ENCODE measurements at regions not wholly inside any gene's neighbourhood (a gene's known extent, or its start where the extent isn't known, plus 50 kb on each side); places are given as distances from the start of the nearest gene placed in this dataset.

GRCh38 chr17:79261355-79262072 is 186.9 kb downstream of the ENGASE start:
- Mint-ChIP-seq H3K36me3 (no peaks in the 10 kb centered on the region), H3K27ac (no peak overlapping the region), H3K9me3 (ENCODE audit: low read depth) (no peaks in the 10 kb centered on the region), H3K4me3 (no peak overlapping the region), H3K27me3 (no peaks in the 10 kb centered on the region), H3K4me1 (no peaks in the 10 kb centered on the region)
- ATAC-seq, result no peak
- no peak for DNase-seq
- CTCF ChIA-PET, result no interaction called here

- no peak overlapping the region for H3K27ac Mint-ChIP-seq
- no peaks in the 10 kb centered on the region for H3K4me1 Mint-ChIP-seq
- no peaks in the 10 kb centered on the region for H3K9me3 Mint-ChIP-seq (ENCODE audit: low read depth)
- no peaks in the 10 kb centered on the region for H3K36me3 Mint-ChIP-seq
- DNase-seq (no peak), ATAC-seq (no peak)
- CTCF ChIA-PET, result no interaction called here
- no peak overlapping the region for H3K4me3 Mint-ChIP-seq
- H3K27me3 Mint-ChIP-seq, result no peaks in the 10 kb centered on the region
Measured at GRCh38 chr17:79258843-79259242, 184.2 kb downstream of the ENGASE start.

- no peaks in the 10 kb centered on the region for H3K4me1 Mint-ChIP-seq
- CTCF ChIA-PET, result no interaction called here
- no peaks in the 10 kb centered on the region for H3K9me3 Mint-ChIP-seq (ENCODE audit: low read depth)
- no peak for DNase-seq
- peaks cover 3% of the 10 kb centered on the region for H3K27me3 Mint-ChIP-seq
- ATAC-seq, result no peak
- no peak overlapping the region for H3K4me3 Mint-ChIP-seq
- no peaks in the 10 kb centered on the region for H3K36me3 Mint-ChIP-seq
- no peak overlapping the region for H3K27ac Mint-ChIP-seq
Measured at GRCh38 chr17:79258041-79258440, 183.4 kb downstream of the ENGASE start.

- no peaks in the 10 kb centered on the region for H3K9me3 Mint-ChIP-seq (ENCODE audit: low read depth)
- CTCF ChIA-PET, result no interaction called here
- no peaks in the 10 kb centered on the region for H3K4me1 Mint-ChIP-seq
- ATAC-seq, result no peak
- DNase-seq, result no peak
- no peaks in the 10 kb centered on the region for H3K36me3 Mint-ChIP-seq
- H3K4me3 Mint-ChIP-seq, result no peak overlapping the region
- H3K27me3 Mint-ChIP-seq, result peaks cover 6% of the 10 kb centered on the region
- H3K27ac Mint-ChIP-seq, result no peak overlapping the region
Measured at GRCh38 chr17:79255926-79256585, 181.4 kb downstream of the ENGASE start.

- DNase-seq (no peak), ATAC-seq (no peak)
- no peaks in the 10 kb centered on the region for H3K4me1 Mint-ChIP-seq
- H3K4me3 Mint-ChIP-seq, result no peak overlapping the region
- H3K9me3 Mint-ChIP-seq (ENCODE audit: low read depth), result no peaks in the 10 kb centered on the region
- CTCF ChIA-PET, result no interaction called here
- H3K27me3 Mint-ChIP-seq, result peaks cover 6% of the 10 kb centered on the region
- no peaks in the 10 kb centered on the region for H3K36me3 Mint-ChIP-seq
- H3K27ac Mint-ChIP-seq, result no peak overlapping the region
Measured at GRCh38 chr17:79255456-79255855, 180.8 kb downstream of the ENGASE start.

DNA sequence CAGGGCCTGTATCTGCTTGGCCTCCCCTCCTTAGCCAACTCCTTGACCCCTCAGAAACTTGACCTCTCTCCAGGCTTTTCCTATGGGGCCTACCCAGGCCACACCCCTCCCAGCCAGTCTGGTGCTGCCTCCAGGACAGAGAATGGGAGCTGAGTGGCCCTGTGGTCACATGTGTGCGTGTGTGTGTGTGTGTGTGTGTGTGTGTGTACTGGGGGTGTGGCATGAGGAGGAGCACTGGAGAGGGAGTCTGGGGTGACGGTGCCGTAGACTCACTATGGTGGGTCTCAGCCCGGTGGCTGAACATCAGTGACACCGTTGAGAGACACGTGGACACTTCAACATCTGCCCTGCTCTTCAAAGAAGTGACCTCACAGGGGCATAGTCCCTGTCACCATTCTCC is 180.4 kb downstream of the ENGASE start:
- Mint-ChIP-seq H3K27ac (no peak overlapping the region), H3K4me1 (no peaks in the 10 kb centered on the region), H3K4me3 (no peak overlapping the region), H3K36me3 (no peaks in the 10 kb centered on the region), H3K27me3 (peaks cover 6% of the 10 kb centered on the region), H3K9me3 (ENCODE audit: low read depth) (no peaks in the 10 kb centered on the region)
- no peak for ATAC-seq
- CTCF ChIA-PET, result no interaction called here
- no peak for DNase-seq

DNA sequence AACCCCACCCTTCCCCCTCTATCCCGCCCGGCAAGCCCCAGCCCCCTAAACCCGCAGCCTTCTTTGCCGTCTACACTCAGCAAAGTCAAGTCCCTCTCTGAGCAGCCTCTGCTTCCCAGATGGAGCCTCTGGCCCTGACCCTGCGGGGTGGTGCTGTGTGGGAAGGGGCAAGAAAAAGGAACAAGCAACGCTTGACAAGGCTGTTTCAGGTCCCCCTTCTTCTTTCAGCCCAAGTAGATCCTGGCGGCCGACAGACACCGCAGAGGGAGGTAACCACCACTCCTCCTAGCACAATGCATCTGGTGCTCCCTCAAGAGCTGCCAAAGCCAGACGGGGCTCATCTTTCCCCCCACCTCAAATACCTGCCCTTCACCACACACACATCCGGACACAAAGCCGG is 178.3 kb downstream of the ENGASE start:
- no peak overlapping the region for H3K4me3 Mint-ChIP-seq
- CTCF ChIA-PET, result no interaction called here
- H3K4me1 Mint-ChIP-seq, result no peaks in the 10 kb centered on the region
- H3K27ac Mint-ChIP-seq, result no peak overlapping the region
- DNase-seq (no peak), ATAC-seq (no peak)
- H3K9me3 Mint-ChIP-seq (ENCODE audit: low read depth), result no peaks in the 10 kb centered on the region
- H3K27me3 Mint-ChIP-seq, result peaks cover 12% of the 10 kb centered on the region
- no peaks in the 10 kb centered on the region for H3K36me3 Mint-ChIP-seq

DNA sequence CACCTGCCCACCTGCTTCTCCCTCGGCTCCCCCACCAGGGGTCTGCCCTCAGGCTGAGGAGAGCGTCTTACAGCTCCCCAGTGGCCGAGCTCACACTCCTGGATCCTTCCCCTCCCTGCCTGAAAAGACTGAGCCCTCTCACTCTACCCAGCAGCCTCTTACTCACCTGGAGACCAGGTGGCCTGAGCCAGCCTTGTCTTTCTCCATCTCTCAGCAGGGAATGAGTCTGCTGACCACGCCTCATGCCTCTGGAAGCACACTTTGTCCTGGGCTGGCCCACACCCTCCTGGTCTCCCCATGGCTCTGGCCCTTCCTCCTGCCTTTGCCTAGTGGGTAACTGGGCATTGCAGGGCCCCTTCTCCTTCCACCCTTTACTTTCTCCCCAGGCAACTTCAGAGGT is 177.2 kb downstream of the ENGASE start:
- Mint-ChIP-seq H3K4me3 (no peak overlapping the region), H3K36me3 (no peaks in the 10 kb centered on the region), H3K27ac (no peak overlapping the region), H3K4me1 (no peaks in the 10 kb centered on the region), H3K9me3 (ENCODE audit: low read depth) (no peaks in the 10 kb centered on the region), H3K27me3 (peaks cover 12% of the 10 kb centered on the region)
- ATAC-seq (no peak), DNase-seq (no peak)
- CTCF ChIA-PET, result no interaction called here

DNA sequence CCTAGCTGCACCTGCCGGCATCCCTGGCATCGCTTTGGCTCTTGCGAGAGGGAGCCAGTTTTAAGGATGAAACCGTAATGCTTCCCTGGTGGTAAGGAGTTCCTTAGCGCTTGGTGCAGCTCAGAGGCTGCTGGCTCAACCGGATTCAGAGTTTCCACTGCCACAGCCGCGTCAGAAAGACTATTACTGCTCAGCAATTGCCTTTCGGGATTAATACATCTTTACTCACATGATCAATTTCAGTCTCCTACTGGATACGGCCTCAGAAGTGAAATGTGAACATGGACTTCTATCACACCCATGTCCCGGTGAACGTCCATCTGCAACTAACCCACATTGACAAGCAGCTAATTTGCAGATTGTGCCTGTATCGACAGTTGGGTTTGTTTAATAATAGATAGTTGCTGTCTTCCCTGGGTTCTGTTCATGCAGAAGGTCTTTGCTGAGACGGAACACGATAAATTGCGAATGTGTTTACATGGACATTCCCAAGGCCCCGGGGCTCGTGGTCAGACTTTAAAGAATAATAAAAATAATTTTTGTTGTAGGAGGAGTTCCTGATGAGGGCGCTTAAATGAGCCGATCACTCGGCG is 175.4 kb downstream of the ENGASE start:
- Mint-ChIP-seq H3K4me1 (no peaks in the 10 kb centered on the region), H3K27ac (no peak overlapping the region), H3K9me3 (ENCODE audit: low read depth) (no peaks in the 10 kb centered on the region), H3K36me3 (no peaks in the 10 kb centered on the region), H3K27me3 (peaks cover 12% of the 10 kb centered on the region), H3K4me3 (no peak overlapping the region)
- DNase-seq, result no peak
- no peak for ATAC-seq
- CTCF ChIA-PET, result no interaction called here

- no peaks in the 10 kb centered on the region for H3K36me3 Mint-ChIP-seq
- peaks cover 12% of the 10 kb centered on the region for H3K27me3 Mint-ChIP-seq
- no peaks in the 10 kb centered on the region for H3K9me3 Mint-ChIP-seq (ENCODE audit: low read depth)
- no peak overlapping the region for H3K4me3 Mint-ChIP-seq
- CTCF ChIA-PET, result no interaction called here
- ATAC-seq (no peak), DNase-seq (no peak)
- H3K27ac Mint-ChIP-seq, result no peak overlapping the region
- H3K4me1 Mint-ChIP-seq, result no peaks in the 10 kb centered on the region
Measured at GRCh38 chr17:79248843-79249493, 174.3 kb downstream of the ENGASE start.

DNA sequence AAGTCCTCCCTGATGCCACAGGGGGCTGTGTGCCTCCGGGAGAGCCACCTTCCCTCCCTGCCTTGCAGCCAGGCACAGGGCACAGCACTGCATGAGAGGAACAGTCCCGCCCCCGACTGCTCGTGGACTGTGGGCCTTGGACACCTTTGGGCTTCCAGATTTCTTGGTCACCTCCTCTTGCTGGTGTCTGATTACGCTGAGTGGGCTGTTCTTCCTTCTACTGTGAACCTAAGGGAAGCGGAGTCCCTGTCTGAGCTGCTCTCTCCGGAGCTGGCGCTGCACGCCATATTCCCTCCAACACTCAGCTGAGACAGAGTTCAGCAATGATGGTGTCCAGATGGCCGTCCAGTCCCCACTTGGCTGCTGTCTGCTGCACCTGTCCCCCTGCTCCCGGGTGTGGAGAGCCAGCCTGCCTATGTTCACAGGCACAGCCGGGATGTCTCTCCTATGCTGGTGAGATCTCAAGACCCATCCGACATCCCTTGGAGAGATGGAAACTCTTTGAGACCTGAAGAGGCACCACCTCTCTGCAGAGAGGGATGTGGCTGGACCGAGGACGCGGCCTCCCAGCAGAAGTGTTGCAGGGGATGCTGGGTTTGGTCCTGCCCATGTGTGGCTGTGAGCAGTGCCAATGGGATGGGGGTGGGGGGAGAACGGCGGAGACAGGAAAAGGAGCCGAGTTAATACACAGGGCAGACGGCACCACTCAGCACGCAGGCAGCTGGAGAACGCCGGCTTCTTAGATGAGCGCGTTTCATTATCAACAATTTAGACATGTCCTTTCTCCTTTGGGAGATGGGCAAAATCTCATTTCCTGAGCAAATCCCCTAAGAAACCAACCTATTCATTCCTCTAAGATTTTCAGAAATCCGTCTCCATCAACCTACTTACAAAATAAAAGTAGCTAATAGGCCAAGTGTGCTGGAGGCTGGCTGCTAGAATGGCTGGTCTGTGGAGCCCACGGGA is 171.9 kb downstream of the ENGASE start:
- Mint-ChIP-seq H3K4me3 (no peak overlapping the region), H3K9me3 (ENCODE audit: low read depth) (no peaks in the 10 kb centered on the region), H3K36me3 (no peaks in the 10 kb centered on the region), H3K27ac (no peak overlapping the region), H3K27me3 (peaks cover 6% of the 10 kb centered on the region), H3K4me1 (peaks cover 2% of the 10 kb centered on the region)
- no peak for DNase-seq
- no peak for ATAC-seq
- CTCF ChIA-PET, result no interaction called here

DNA sequence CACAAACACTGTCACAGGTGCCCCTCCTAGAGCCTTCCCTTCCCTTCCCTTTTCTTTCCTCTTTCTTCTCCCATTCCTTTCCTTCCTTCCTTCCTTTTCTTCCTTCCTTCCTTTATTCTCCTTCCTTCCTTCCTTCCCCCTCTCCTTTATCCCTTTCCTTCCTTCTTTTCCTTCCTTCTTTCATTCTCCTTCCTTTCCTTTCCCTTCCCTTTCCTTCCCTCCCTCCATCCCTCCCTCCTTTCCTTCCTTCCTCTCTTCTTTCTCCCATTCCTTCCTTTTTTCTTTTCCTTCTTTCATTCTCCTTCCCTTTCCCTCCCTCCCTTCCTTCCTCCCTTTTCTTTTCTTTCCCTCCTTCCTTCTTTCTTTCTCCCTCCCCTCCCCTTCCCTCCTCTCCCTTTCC is 170.0 kb downstream of the ENGASE start:
- CTCF ChIA-PET, result no interaction called here
- Mint-ChIP-seq H3K27me3 (peaks cover 6% of the 10 kb centered on the region), H3K27ac (no peak overlapping the region), H3K36me3 (no peaks in the 10 kb centered on the region), H3K4me1 (peaks cover 2% of the 10 kb centered on the region), H3K9me3 (ENCODE audit: low read depth) (no peaks in the 10 kb centered on the region), H3K4me3 (no peak overlapping the region)
- ATAC-seq, result no peak
- no peak for DNase-seq

GRCh38 chr17:79243996-79244395 is 169.4 kb downstream of the ENGASE start:
- ATAC-seq (no peak), DNase-seq (no peak)
- H3K27ac Mint-ChIP-seq, result no peak overlapping the region
- H3K9me3 Mint-ChIP-seq (ENCODE audit: low read depth), result no peaks in the 10 kb centered on the region
- peaks cover 2% of the 10 kb centered on the region for H3K27me3 Mint-ChIP-seq
- H3K4me3 Mint-ChIP-seq, result no peak overlapping the region
- CTCF ChIA-PET, result no interaction called here
- peaks cover 2% of the 10 kb centered on the region for H3K4me1 Mint-ChIP-seq
- no peaks in the 10 kb centered on the region for H3K36me3 Mint-ChIP-seq
